GM21576 (cell line): ENCODE measurements at regions not wholly inside any gene's neighbourhood (a gene's known extent, or its start where the extent isn't known, plus 50 kb on each side); places are given as distances from the start of the nearest gene placed in this dataset.

ENCODE experiments used
- ATAC-seq: cut with Tn5 transposase; IDR thresholded peaks from one replicate; pipeline ENCODE4 v1.9.1; 2021; ENCODE audit warnings: mild to moderate bottlenecking, moderate library complexity; ENCODE audit not compliant: unreplicated experiment

DNA sequence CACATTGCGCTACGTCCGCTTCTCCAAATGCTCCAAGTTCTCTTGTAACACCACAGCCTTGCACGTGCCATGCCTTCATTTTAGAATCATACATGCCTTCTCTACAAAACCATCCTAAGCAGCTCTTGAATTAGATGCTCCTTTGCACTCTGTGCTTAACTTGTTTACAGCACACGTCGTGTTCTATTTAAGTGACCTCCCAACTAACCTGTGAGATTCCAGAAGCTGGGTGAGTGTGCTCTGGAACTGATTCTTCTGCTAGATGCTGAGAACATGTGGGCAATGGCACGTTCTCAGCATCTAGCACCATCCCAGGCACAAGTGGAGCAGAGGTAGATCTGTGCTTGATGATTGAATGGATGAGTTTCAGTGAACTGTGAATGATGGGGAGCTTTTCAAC lies 100.0 kb upstream of the NEDD9 start:
- ATAC-seq = no peak

DNA sequence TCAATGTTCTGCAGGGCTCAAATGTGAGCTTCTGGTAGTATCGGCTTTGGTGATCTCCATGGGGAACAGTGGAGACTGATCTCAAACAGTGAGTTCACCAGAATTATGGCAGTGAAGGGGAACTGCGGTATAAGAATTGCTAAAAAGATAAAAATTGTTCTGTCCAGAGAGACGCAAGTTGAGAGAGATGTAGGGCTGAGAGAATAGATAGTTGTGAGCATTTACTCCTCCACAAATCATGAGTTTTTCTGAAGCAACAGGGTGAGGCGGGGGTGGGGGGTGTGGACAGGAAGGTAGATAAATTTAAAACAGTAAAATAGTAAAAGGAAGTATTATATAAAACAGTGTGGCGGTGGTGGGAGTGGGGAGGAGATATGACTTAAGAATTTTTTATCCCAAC lies 98.6 kb upstream of the NEDD9 start:
- no peak for ATAC-seq

DNA sequence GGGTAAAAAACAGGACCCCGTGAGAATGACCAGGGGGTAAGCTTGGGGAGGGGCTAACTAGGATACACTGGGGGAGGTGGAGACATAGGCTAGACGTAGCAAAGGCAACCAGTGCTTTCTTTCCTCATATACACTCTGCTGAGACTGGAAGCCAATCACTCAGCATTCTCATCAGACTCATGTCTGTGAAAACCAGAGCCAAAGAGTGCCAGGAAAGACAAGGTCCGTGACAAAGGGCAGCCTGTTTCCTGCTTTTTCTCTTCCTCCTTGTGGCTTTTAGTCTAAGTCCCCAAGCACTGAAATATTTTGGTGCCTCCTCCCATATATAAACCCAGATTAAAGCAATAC lies 97.9 kb upstream of the NEDD9 start:
- ATAC-seq = no peak

DNA sequence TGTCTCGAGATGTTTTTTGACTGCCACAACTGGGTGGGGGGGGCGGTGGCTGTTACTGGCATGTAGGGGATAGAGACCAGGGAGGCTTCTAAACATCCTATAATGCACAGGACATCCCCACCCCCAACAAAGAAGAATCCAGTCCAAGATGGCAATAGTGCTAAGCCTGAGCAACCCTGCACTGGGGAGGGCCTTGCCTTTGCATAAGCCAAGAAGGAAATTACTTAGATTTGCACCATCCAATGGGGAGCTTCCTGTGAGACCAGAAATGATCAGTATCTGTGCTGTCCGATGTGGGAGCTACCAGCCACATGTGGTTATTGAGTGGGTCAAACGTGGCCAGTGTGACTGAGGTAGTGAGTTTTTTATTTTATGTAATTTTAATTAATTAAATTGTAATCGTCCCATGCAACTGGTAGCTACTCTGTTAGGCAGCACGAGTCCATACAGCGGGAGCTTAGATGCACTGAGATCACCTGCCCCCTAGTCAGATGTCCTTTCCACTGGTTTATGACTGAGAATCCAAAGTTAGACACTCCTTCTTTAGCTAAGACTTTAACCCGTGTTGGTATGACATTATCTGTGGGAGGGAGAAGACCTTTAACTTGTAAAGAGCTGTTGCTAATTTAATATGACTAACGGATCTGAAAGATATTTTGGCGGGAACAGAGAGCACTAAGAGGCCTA lies 97.4 kb upstream of the NEDD9 start:
- ATAC-seq = no peak

DNA sequence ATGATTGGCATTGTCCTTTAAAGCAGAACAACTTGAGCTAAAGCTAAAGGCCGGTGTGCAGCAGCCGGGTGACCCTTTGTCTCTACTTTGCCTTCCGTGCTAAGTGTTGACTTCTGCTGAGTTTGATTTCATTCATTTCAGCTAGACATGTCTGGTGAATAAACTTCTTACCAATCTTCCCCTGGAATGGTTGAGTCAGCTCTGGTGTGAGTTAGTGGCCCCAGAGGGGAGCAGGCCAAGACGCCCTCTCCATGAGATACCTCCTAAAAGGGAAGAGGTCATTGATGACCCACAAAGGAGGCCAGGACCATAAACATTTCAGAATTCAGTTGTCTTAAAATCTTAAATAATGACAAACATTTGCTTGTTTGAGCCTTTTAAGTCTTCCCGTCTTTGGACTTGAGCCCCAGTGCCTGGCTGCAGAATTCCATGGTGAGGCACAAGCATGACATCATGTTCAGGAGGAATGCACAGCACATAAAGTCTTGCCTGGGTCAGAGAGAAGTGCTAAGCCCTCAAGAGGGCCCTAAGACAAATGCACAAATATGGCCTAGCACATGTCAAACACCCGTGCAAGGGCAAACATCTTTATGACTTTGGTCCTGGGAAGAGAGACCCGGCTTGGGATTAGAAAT lies 96.3 kb upstream of the NEDD9 start:
- ATAC-seq = no peak

DNA sequence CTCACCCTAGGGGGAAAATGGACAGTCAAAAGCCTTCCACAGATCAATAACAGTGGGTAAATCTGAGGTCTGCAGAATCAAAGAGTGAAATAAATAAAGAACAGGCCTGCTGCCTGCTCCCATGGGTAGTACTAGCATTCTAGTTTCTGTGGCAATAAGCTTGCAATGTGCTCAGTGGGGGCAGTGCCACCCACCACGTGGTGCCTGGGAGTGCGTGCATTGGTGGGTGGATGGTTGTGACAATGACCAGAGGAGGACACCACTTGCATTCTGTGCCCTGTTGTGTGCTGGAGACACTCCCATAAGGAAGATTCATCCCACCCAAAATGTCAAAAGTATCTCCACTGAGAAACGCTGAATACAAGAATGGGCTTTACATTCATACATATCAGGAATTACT lies 95.5 kb upstream of the NEDD9 start:
- no peak for ATAC-seq

DNA sequence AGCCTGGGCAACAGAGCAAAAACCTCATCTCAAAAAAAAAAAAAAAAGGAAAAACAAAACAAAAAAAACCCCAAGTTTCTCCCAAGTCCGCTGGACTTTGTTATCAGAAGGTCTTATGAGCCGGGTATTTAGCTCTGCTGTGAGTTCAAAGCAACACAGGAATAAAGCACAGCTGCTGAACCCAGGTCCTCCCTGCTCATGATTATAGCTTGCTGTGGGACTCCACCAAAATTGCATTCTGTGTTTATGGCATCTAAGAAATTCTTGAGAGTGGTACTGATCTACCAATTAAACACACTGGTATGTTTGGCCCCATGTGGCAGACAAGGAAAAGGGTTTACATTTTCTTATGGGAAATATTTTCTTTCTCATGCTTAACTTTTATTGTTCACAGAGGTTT lies 93.6 kb upstream of the NEDD9 start:
- no peak for ATAC-seq

DNA sequence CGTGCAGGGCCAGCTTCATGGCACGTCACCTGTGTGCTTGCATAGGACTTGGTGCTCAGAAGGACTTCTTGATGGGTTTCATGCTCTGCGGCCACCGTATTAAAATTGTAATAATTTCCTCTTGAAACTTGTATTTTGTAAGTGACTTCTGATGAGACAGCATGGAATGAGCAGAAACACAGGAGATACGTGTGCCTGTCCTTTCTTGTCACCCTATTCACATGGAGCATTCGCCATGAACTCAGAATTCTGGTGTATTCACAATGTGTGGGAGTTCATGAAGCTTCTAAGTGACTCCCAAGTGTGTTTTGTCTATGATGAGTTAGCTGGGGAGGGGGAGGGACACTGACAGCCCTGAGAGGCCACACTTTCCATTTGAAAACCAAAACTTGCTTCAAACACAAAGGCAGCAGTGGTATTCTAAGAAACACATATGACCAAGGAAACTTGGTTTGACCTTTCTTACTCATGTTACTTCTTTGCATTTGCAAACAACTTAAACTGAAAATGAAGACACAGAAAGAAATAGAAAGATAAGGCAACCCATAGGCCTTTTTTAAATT lies 92.1 kb upstream of the NEDD9 start:
- ATAC-seq = peak; percentile 84

DNA sequence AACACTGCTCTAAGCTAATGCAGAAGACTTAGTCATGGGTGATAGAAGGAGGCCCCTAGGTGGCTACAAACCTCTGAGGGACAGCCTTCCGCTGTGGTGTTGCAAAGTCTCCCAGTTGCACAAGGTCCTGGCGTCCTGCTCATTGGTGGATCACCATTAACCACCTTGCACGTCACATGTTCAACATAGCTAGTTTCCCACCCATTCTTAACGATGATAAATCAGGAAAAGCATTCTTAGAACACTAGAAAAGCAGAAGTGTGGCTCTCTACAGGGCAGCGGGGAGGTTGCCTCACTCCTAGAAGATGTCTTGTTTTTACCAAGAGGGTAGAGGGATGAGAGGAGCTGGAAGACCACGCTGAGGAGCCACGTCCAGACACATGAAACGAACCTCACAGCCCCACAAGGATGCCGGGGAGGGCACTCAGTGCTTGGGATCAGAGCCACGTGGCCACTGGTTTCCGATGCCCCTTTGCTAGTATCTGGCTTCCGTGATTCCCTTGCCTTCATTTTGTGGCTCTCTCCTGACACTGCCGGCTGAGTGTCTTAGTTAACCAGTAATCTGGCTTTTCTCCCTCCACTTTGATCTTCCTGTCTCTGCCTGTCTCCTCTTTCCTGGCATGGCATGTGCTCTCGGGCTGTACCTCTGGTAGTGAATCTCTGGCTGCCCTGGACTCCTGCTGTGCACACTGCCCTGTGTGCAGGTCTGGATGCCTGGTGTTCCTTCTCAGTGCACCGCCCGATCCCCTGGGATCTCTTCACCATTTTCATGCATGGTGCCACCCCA lies 91.4 kb upstream of the NEDD9 start:
- ATAC-seq = peak; percentile 40

DNA sequence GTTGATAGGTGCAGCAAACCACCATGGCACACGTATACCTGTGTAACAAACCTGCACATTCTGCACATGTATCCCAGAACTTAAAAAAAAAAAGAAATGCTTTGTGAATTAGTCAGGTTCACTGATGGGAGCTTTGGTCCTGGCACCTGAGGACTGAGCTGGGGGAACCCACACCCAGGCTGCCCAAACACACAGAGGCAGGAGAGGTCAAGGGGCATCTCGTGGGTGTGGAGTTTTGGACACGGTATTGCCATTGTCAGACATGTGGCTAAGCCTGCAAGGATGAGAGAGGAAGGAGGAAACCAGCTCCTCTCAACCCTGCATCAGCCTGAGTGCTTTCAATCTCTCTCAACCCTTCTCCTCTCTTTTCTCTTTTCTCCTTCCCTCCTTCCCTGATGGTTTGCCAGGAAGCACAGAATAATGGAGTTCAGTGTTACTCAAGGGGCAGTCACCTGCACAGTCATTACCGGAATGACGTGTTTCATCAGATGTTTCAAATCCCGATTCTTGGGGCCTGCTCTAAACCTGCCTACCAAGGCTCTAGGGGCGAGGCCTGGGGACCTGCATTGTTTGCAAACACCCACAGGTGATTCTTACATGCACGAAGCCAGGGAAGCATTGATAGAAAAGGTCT lies 89.9 kb upstream of the NEDD9 start:
- ATAC-seq = no peak

DNA sequence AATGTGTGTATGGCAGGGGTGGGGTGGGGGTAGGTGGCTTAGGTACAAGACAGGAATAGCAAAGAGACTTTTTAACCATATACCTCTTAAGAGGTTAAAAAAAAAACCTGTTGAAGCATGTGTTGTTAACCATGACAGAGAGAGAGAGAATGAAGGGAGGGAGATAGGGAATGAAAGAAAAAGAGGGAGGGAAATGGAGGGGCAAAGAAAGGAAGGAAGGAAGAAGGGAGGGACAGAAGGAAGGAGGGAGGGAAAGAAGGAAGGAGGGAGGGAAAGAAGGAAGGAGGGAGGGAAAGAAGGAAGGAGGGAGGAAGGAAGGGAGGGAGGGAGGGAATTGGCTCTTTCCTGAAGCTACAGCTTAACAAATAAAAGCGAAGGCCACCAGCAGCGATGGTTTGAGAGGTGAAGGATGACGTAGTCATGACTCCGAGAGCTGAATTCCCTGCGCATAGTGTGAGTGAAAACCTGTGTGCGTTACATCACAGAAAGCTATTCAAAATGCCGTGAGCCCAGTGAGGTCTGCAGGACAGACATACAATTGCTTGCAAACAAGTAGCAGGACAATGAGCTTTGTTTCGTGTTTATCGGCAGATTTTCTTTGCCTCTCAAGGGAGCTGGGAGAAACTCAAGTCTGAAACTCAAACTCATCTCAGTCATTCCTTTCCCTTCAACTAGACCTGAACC lies 88.6 kb upstream of the NEDD9 start:
- ATAC-seq = no peak

DNA sequence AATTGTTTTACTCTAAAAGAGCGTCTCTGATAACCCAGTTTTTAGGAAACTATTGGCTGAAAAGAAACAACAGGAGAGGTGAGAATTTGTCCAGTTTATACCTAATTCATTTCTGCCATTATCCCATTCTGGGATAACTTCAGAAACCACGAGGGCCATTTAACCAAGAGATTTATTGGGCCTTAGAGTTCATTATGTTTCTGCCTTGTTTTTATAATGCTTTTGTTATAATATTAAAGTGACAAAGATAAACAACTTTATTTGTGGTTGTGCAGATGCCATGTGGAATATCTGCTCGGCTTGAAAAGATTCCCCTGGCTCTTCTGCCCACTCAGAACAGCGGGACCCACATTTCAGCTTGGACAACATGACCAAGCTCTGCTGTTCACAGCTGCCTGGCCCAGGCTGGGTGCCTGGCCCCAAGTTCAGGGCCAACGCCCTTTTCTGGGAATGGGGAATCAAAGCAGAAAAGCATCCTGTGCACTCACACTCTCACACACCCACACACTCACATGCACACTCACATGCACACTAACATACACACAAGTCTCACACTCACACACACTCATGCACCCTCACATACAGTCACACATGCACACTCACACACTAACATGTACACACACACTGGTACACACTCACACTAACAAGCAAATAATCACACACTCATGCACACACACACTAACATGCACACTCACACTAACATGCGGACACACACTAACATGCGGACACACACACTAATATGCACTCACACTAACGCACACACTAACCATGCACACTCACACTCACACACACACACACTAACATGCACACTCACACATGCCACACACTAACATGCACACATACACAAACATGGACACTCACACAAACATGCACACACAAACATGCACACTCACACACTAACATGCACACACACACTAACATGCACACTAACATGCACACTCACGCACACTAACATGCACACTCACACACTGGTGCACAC lies 86.7 kb upstream of the NEDD9 start:
- ATAC-seq = no peak

DNA sequence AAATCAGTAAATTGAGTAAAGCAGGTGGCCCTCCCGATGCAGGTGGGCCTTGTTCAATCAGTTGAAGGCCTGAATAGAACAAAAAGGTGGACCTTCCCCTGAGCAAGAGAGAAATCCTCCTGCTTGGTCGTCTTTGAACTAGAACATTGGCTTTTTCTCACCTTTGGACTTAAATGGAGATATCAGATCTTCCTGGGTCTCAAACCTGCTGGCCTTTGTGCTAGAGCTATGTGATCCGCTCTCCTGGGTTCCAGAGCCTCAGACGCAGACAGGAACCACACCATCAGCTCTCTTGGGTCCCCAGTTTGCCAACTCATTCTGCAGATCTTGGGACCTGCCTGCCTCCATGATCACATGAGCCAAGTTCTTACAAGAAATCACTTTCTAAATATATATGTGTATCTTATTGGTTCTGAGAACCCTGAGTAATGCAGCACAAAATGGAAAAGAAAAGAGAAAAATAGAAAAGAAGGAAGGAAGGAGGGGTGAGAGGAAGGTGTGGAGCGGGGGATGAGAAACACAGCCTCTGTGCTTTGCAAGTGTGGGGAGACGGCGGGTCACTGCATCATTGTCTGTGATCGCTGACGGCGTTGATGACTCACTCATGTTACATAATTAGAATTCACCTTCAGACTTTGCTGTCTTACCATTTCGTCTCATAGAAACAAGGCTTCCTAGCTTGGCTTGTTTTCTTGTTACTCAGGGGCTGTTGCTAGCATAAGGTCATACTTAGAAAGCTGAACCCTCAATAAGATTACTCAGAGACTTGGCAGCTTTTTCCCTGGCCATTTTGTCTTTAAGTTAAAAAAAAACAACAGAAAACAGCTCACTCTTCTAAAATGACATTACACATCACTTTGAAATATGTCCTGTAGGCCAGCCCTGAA lies 85.7 kb upstream of the NEDD9 start:
- peak; percentile 81 for ATAC-seq

DNA sequence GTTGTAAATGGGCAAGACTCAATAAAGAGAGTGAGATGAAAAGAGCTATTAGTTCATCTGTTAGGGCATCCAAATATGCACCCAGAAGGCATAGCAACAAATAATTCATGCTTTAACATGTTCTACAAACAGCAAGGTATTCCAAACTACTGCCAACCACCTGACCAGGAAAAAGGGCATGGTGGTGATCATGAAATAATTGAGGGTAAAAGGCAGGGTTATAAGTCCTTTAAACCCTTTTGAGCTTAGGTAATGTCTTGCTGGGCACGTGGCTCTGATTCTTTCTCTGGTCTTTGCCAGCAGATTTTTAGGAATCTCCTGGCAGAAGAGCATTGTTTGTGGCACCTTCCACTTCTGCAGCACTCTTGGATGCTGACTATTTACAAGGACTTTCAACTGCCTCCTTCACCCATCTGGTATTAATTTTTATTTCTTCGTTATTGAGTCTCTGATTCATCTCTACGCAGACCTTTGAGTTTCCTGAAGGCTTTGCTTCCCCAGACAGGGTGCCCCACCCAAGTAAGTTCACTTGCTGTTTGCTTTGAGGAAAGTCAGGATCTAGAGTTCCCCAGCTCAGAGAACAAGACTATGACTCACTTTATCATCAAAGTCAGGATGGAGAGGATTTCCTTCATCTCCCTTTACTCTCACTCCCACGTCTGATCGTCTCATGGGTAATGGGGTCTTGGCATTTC lies 83.4 kb upstream of the NEDD9 start:
- ATAC-seq = no peak

DNA sequence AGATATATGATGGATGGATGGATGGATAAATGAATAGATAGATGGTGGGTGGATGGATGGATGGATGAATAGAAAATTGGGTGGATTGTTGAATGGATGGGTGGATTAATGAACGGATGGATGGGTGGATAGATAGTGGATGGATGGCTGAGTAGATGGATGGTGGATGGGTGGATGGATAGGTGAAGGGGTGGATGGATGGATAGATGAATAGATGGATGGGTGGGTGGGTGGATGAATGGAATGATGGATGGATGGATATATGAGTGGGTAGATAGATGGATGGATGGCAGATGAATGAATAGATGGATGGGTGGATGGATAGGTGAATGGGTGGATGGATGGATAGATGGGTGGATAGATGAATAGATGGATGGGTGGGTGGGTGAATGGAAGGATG lies 80.7 kb upstream of the NEDD9 start:
- no peak for ATAC-seq

DNA sequence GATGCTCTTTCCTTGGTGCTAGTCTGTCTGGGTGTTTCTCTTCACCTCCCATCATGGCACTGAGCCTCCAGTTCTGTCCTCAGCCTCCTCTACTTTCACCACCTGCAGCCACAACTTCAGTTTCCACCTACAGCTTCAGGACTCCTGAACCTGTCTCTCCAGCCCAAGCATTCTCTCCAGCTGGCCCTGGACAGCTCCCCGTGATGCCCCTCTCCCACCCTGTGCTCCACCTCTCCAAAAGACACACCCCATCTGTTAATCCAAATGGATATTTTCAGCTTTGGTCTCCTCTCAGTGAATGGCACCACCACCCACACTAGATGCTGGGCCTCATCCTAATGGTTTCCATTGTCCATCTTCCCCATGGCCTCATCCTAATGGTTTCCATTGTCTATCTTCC lies 79.5 kb upstream of the NEDD9 start:
- no peak for ATAC-seq

DNA sequence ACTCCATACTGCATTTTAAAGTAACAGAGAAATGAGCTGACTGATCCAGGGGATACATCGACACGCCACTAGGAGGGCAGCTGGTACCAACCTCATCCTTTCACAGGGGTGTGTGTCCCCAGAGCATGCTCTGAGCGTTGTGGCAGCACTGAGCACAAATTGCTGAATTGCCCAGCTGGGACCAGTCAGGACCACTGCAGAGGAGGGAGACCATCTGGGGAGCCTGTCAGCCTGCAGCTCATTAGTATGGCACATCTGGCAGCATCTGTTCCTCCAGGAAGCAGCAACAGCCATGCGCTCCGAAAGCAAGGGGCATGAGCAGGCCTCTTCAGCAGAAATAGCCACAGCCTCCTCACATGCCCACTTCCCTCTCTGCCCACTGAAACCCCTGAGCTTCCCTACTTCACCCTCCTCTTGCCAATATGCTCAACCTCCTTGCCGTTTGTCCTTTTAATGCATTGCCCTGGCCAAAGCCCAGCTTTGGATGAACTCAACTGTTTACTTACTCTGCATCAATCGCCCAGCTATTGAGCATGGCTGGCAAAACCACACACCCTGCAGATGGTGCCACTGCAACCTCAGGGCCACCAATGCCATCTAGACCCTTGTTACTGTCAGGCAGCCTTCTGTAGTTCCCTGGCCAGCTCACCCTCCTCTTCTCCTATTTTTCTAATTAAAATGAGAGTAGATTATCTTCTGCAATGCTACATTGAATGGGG lies 77.6 kb upstream of the NEDD9 start:
- ATAC-seq = no peak

DNA sequence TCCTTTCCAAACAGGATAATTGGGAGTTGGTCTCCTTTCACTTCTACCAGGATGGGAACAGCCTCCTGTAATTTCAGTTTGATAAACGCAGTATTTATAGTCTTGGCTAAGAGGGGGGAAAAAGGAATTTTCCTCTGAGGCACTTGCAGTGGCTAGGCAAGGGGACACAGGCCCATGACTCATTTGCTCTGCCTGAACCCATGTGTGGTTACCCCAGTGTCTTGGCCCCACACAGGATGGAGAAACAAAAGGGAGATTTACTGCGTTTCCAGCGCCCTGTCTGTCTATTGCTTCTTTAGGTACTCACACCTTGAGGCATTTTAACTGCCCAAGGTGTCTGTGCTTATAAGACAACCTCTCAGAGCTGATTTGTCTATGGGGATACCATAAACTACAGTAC lies 74.8 kb upstream of the NEDD9 start:
- no peak for ATAC-seq
